ENCODE measurements at regions not wholly inside any gene's neighbourhood (a gene's known extent, or its start where the extent isn't known, plus 50 kb on each side); places are given as distances from the start of the nearest gene placed in this dataset.

GRCh38 chr10:131646551-131647525 is 254.0 kb upstream of the PPP2R2D start:
- H3K4me1 Mint-ChIP-seq (ENCODE audit: low read depth) = no peaks in the 10 kb centered on the region

DNA sequence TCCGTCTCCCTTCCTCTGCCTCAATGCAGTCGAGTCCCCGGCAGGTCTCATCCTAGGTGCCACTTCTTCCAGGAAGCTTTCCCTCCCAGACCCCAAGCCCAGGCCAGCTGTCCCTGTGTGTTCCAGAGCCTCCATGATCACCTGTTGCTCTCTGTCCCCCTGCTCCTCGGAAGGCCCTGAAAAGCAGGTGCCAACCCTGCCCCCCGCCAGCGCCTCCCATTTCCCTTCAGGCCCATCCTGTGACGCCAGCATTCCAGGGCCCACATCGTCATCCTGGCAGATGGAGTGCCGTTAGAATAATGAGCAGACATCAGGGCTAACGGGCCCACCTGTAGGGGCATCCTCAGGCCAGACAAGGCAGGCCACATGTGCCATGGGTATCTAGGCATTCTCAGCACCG is 253.0 kb upstream of the PPP2R2D start:
- Mint-ChIP-seq H3K4me1 (ENCODE audit: low read depth) (no peaks in the 10 kb centered on the region), H3K27ac (no peak overlapping the region), H3K36me3 (ENCODE audit: low read depth) (no peaks in the 10 kb centered on the region), H3K9me3 (no peaks in the 10 kb centered on the region), H3K27me3 (peaks cover 17% of the 10 kb centered on the region), H3K4me3 (no peak overlapping the region)

More at GRCh38 chr10:131646551-131647525, 254.0 kb upstream of the PPP2R2D start:
- peaks cover 4% of the 10 kb centered on the region for H3K9me3 Mint-ChIP-seq
- no peak overlapping the region for H3K27ac Mint-ChIP-seq
- H3K4me3 Mint-ChIP-seq = no peak overlapping the region
- no peaks in the 10 kb centered on the region for H3K36me3 Mint-ChIP-seq (ENCODE audit: low read depth)
- H3K27me3 Mint-ChIP-seq = peaks cover 15% of the 10 kb centered on the region

DNA sequence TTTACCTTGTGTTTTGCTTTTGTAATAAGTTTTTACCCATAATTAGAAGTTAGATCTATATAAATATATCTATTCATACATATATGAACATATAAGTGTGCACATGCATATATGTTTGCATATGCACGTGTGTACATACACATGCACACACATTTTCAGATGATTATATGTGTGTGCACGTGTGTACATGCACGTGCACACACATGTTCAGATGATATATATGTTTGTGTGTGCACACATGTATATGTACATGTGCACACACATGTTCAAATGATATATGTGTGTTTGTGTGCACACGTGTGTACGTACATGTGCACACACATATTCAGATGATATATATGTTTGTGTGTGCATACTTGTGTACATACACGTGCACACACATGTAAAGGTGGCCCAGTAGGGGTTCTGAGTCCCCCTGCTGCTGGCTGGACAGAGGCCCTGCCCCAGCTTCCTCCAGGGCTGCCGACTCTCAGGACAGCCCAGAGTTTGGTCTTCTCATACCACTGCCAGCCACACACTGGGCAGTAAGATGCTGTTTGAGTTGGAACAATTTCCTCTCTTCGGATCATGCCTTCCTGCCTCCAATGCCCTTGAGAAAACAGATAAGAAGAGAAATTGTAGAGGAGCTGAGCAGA is 252.3 kb upstream of the PPP2R2D start:
- Mint-ChIP-seq H3K4me3 (no peak overlapping the region), H3K9me3 (no peaks in the 10 kb centered on the region), H3K4me1 (ENCODE audit: low read depth) (no peaks in the 10 kb centered on the region), H3K27me3 (peaks cover 18% of the 10 kb centered on the region), H3K27ac (no peak overlapping the region), H3K36me3 (ENCODE audit: low read depth) (no peaks in the 10 kb centered on the region)

DNA sequence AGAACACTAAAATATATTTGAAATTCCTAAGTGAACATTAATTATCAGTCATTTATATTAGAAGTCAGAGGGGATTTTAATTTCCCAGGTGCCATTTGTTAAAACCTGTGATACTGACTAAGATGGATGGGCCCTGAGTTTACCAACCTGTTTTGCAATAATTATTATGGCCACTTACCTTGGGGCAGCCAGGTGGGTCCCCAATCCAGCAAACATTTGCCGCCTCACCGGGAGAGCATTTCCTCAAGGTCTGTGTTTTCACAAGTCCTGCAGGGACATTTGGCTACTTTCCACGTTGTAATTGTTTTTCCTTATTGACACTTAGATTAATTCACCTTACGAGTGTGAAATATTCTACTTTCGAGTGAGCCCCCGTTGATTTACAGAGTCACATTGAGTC is 251.2 kb upstream of the PPP2R2D start:
- Mint-ChIP-seq H3K36me3 (ENCODE audit: low read depth) (no peaks in the 10 kb centered on the region), H3K4me1 (ENCODE audit: low read depth) (no peaks in the 10 kb centered on the region), H3K27ac (no peak overlapping the region), H3K27me3 (peaks cover 19% of the 10 kb centered on the region), H3K4me3 (no peak overlapping the region), H3K9me3 (no peaks in the 10 kb centered on the region)

- Mint-ChIP-seq H3K9me3 (no peaks in the 10 kb centered on the region), H3K4me1 (ENCODE audit: low read depth) (no peaks in the 10 kb centered on the region), H3K4me3 (no peak overlapping the region), H3K27ac (no peak overlapping the region), H3K27me3 (peaks cover 19% of the 10 kb centered on the region), H3K36me3 (ENCODE audit: low read depth) (no peaks in the 10 kb centered on the region)
Measured at GRCh38 chr10:131650169-131650705, 250.6 kb upstream of the PPP2R2D start.

- H3K27me3 Mint-ChIP-seq = peaks cover 16% of the 10 kb centered on the region
- H3K9me3 Mint-ChIP-seq = no peaks in the 10 kb centered on the region
- no peak overlapping the region for H3K27ac Mint-ChIP-seq
- no peaks in the 10 kb centered on the region for H3K4me1 Mint-ChIP-seq (ENCODE audit: low read depth)
- H3K4me3 Mint-ChIP-seq = no peak overlapping the region
- H3K36me3 Mint-ChIP-seq (ENCODE audit: low read depth) = no peaks in the 10 kb centered on the region
Measured at GRCh38 chr10:131650771-131651673, 249.8 kb upstream of the PPP2R2D start.

DNA sequence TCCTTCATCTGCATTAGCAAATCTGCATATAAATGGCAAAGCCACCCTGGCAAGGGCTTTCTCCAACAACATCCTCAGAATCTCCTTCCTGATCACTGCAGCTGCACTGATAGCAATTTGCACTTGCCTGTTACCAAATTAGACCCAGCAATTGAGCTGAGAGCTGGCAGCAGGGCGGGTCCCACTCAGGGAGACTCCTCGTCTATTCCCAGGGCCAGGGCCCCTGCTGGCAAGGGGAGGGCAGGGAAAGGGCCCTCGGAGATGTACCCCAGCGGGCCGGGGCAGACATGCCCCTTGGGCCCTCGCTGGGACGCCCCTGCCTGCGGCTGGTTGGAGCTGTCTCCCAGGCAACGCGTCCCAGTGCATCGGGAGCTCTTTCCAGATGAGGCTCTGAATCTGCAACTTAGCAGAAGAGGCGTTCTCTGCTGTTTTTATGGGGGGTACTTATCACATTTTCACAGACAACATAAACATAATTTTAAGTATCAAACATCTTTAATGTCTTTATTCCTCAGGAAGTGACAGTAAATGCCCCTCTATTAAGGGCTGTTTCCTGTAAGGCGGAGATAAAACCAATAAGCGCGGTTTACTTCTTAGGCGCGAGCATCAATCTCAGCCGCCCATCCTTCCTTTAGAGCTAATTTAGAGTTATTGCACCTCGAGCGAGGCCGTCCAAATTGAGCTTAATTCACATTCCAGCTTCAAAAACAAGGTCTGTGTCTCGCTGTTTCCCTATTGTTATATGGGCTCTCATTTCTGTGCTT is 249.0 kb upstream of the PPP2R2D start:
- Mint-ChIP-seq H3K27me3 (peaks cover 16% of the 10 kb centered on the region), H3K27ac (no peak overlapping the region), H3K4me3 (no peak overlapping the region), H3K36me3 (ENCODE audit: low read depth) (no peaks in the 10 kb centered on the region), H3K9me3 (no peaks in the 10 kb centered on the region), H3K4me1 (ENCODE audit: low read depth) (no peaks in the 10 kb centered on the region)

DNA sequence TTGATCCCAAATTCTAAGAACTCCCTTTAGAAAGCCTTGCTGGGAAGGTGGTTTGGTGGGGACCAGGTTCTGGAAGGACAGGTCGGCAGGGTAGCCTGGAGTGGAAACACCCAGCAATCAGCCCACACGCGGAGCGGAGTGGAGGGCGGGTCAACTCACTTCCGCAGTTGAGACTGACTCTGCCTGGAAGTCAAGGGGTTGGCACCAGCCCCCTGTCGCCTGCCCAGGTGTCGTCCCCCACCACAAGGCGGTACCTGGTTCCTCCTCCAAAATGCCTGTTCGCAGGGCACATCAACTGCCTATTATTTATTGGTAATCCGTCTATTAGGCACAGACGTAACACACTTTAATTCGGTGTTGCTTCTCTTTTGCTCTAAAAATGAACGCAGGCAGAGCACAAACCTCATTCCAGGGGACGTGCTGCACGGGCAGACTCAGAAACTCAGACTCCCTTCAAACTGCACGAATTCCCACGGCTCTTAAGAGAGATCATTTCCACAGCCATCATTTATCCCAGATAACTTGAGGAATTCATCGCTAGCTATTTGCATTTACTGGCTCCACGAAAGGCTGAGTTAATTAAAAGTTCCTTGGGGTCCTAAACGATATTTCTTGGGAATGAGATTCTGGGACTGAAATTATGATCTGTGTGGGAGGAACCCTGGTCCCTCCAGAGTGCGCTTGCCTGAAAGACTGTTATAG is 248.2 kb upstream of the PPP2R2D start:
- Mint-ChIP-seq H3K27me3 (peaks cover 16% of the 10 kb centered on the region), H3K36me3 (ENCODE audit: low read depth) (no peaks in the 10 kb centered on the region), H3K9me3 (no peaks in the 10 kb centered on the region), H3K4me3 (no peak overlapping the region), H3K4me1 (ENCODE audit: low read depth) (no peaks in the 10 kb centered on the region), H3K27ac (no peak overlapping the region)

GRCh38 chr10:131653140-131653539 is 247.7 kb upstream of the PPP2R2D start:
- Mint-ChIP-seq H3K4me1 (ENCODE audit: low read depth) (no peaks in the 10 kb centered on the region), H3K9me3 (no peaks in the 10 kb centered on the region), H3K4me3 (no peak overlapping the region), H3K27me3 (peaks cover 16% of the 10 kb centered on the region), H3K36me3 (ENCODE audit: low read depth) (no peaks in the 10 kb centered on the region), H3K27ac (no peak overlapping the region)

DNA sequence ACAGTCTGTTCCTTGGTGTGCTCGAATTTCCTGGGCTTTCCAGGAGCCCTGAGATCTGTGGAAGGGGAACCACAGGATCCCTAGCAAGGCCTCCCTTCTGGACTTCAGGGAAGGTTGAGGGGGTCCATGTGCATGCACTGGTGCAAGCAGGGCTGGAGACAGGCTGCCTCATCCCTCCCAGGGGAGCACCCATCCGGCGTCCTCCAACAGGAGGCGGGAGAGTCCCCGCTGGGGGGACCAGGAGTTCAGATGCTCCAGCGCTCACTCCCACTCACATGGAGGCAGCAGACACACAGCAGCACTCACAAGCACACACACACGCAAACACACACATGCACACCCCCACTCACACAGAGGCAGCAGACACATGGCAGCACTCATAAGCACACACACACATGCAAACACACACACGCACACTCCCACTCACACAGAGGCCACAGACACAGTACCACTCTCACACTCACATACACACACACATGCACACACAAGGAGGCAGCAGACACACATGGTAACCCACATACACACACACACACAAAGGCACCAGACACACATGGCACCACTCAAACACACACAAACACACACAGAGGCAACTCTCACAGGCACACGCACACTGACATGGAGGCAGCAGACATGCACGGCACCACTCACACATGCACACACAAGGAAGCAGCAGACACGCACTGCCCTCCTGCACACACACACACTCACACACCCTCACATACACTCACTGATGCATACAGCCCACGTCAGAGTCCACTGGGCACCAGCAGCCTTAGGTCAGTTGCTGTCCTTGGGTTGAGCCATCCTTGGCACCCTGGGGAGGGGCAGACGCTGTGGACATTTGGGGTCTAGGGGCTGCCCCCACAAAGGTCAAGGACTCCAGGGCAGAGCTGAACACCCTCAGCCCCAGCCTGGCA is 247.0 kb upstream of the PPP2R2D start:
- no peaks in the 10 kb centered on the region for H3K9me3 Mint-ChIP-seq
- no peaks in the 10 kb centered on the region for H3K36me3 Mint-ChIP-seq (ENCODE audit: low read depth)
- peaks cover 16% of the 10 kb centered on the region for H3K27me3 Mint-ChIP-seq
- no peak overlapping the region for H3K27ac Mint-ChIP-seq
- no peaks in the 10 kb centered on the region for H3K4me1 Mint-ChIP-seq (ENCODE audit: low read depth)
- no peak overlapping the region for H3K4me3 Mint-ChIP-seq

- no peak overlapping the region for H3K4me3 Mint-ChIP-seq
- no peaks in the 10 kb centered on the region for H3K9me3 Mint-ChIP-seq
- H3K4me1 Mint-ChIP-seq (ENCODE audit: low read depth) = no peaks in the 10 kb centered on the region
- no peak overlapping the region for H3K27ac Mint-ChIP-seq
- no peaks in the 10 kb centered on the region for H3K36me3 Mint-ChIP-seq (ENCODE audit: low read depth)
- peaks cover 16% of the 10 kb centered on the region for H3K27me3 Mint-ChIP-seq
Measured at GRCh38 chr10:131654471-131655087, 246.2 kb upstream of the PPP2R2D start.

GRCh38 chr10:131655101-131655849 is 245.5 kb upstream of the PPP2R2D start:
- no peaks in the 10 kb centered on the region for H3K36me3 Mint-ChIP-seq (ENCODE audit: low read depth)
- H3K27ac Mint-ChIP-seq = no peak overlapping the region
- peaks cover 16% of the 10 kb centered on the region for H3K27me3 Mint-ChIP-seq
- no peaks in the 10 kb centered on the region for H3K9me3 Mint-ChIP-seq
- no peak overlapping the region for H3K4me3 Mint-ChIP-seq
- no peaks in the 10 kb centered on the region for H3K4me1 Mint-ChIP-seq (ENCODE audit: low read depth)
